Spleen (tissue), 11 donors: ENCODE measurements at regions not wholly inside any gene's neighbourhood (a gene's known extent, or its start where the extent isn't known, plus 50 kb on each side); places are given as distances from the start of the nearest gene placed in this dataset.
"Not testable (repeated sequence)": the region's sequence is repeated elsewhere in the genome, so short reads cannot be mapped to it uniquely, and the experiment has no call there.

Experiments used
- DNase-seq: peaks from one replicate; pipeline ENCODE4 v3.0.0-alpha.2; 2020
- H3K27ac ChIP-seq, 8 donors: fragments of 200-600 bp; sonication (generic) in 7 of 8; 1 replicate in 4 of 8; 2 replicates in 4 of 8; pipeline versions ENCODE4 v1.5.0 to v1.8.0; 2016 to 2021; ENCODE audit warnings: inconsistent platforms in 4 of 8, mild to moderate bottlenecking in 4 of 8, moderate library complexity in 1 of 8
- H3K27me3 ChIP-seq, 7 donors: fragments of 200-600 bp; sonication (generic) in 6 of 7; replicated peaks in 1 of 7; 1 replicate in 4 of 7; 2 replicates in 3 of 7; pipeline versions ENCODE4 v1.5.0 to v1.8.0; 2016 to 2021; ENCODE audit warnings: inconsistent platforms in 3 of 7, mild to moderate bottlenecking in 1 of 7
- H3K36me3 ChIP-seq, 6 donors: fragments of 200-600 bp; sonication (generic) in 5 of 6; 1 replicate in 4 of 6; 2 replicates in 2 of 6; pipeline versions ENCODE4 v1.5.0 to v1.8.0; 2016 to 2021; ENCODE audit warnings: inconsistent platforms in 2 of 6
- H3K4me1 ChIP-seq, 6 donors: fragments of 200-600 bp; sonication (generic) in 5 of 6; 1 replicate in 3 of 6; 2 replicates in 3 of 6; pipeline versions ENCODE4 v1.5.0 to v1.8.0; 2016 to 2021; ENCODE audit warnings: inconsistent platforms in 3 of 6
- H3K4me3 ChIP-seq, 8 donors: fragments of 200-600 bp; sonication (generic) in 7 of 8; 1 replicate in 4 of 8; 2 replicates in 4 of 8; pipeline versions ENCODE4 v1.5.0 to v1.8.0; 2016 to 2021; ENCODE audit warnings: inconsistent platforms in 4 of 8, mild to moderate bottlenecking in 4 of 8, moderate library complexity in 2 of 8
- H3K9me3 ChIP-seq, 8 donors: fragments of 200-600 bp; sonication (generic) in 7 of 8; 1 replicate in 4 of 8; 2 replicates in 4 of 8; pipeline versions ENCODE4 v1.5.0 to v1.8.0; 2016 to 2021; ENCODE audit warnings: inconsistent platforms in 4 of 8
- POLR2A ChIP-seq, 3 donors: fragments of 450-650 bp; IDR thresholded peaks; one replicate each; pipeline ENCODE4 v1.5.1; 2017; ENCODE audit warnings: antibody characterized with exemption in 3 of 3, mild to moderate bottlenecking in 1 of 3
- POLR2AphosphoS5 ChIP-seq, 3 donors: sonication (generic); formaldehyde crosslinking; IDR thresholded peaks; one replicate each; pipeline ENCODE4 v1.5.1; 2017; ENCODE audit warnings: antibody characterized with exemption in 3 of 3
- WGBS, 5 donors: extraction: QIAGEN DNeasy Blood & Tissue Kit in 3 of 5; methylation state at CpG; one replicate each; pipeline versions ENCODE4 v1.1.5 to v1.1.7; 2013 to 2018; 5-methylcytosine and 5-hydroxymethylcytosine counted together
- intact Hi-C: fragments of 100-400 bp; cut with DNase I; formaldehyde crosslinking; loops from one replicate; pipeline ENCODE4 v1.15.0; 2023; ENCODE audit warnings: low total_unique reads
- TF ChIP-seq, protein P1 (sequence below), 11 experiments: fragments of 200-600 bp in 7 of 11; fragments of 450-650 bp in 4 of 11; sonication (generic) in 4 of 11; IDR thresholded peaks in 8 of 11; conservative IDR thresholded peaks in 3 of 11; 1 replicate in 7 of 11; 2 replicates in 4 of 11; pipeline versions ENCODE4 v1.4.0 to v1.8.0; 2016 to 2021; ENCODE audit warnings: antibody characterized with exemption in 11 of 11, inconsistent platforms in 4 of 11, mild to moderate bottlenecking in 1 of 11
- donor health status: healthy with polysubstance abuse.
- donor health status: DM: no; HTN: no; CAD: no; lungs with moderate emphysema.
- donor health status: DM: no; HTN: no; CAD: no.
- donor health status: Bipolar disorder and iron deficiency.
- donor health status: healthy.
- donor health status: DM: no; HTN: no; CAD: no.
- donor health status: DM: yes; HTN: yes; CAD: no.

DNA sequence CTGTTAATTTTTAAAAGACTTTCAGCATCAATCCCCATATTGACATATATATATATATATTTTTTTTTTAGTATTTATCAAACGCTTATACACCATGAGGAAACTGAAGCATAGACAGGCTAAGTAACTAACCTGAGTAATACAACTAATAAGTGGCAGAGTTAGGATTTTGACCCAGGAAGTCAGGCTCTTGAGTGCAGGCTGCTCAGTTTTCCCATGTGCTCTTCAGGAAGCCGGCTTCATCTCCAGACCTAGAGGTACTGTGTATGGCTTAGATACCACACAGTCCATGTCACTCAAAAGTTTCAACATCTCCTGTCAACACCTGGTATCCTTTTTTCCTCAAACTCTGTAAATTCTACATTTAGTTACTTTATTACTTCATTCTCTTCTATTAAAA lies 841.7 kb upstream of the ACVR2A start:
- Histone ChIP-seq H3K36me3 (no peaks in the 10 kb centered on the region), H3K9me3 (peaks cover 0 to 6% (median 0%) of the 10 kb centered on the region in 8 donors), H3K27me3 (no peaks in the 10 kb centered on the region), H3K4me3 (no peak overlapping the region), H3K27ac (no peak overlapping the region), H3K4me1 (no peaks in the 10 kb centered on the region)
- intact Hi-C loops, result no loop called here
- TF ChIP-seq POLR2AphosphoS5 (IDR thresholded peaks at IDR 0.05) (no peak), POLR2A (IDR thresholded peaks at IDR 0.05) (no peak)
- TF ChIP-seq, protein P1, sequence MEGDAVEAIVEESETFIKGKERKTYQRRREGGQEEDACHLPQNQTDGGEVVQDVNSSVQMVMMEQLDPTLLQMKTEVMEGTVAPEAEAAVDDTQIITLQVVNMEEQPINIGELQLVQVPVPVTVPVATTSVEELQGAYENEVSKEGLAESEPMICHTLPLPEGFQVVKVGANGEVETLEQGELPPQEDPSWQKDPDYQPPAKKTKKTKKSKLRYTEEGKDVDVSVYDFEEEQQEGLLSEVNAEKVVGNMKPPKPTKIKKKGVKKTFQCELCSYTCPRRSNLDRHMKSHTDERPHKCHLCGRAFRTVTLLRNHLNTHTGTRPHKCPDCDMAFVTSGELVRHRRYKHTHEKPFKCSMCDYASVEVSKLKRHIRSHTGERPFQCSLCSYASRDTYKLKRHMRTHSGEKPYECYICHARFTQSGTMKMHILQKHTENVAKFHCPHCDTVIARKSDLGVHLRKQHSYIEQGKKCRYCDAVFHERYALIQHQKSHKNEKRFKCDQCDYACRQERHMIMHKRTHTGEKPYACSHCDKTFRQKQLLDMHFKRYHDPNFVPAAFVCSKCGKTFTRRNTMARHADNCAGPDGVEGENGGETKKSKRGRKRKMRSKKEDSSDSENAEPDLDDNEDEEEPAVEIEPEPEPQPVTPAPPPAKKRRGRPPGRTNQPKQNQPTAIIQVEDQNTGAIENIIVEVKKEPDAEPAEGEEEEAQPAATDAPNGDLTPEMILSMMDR (IDR thresholded peaks at IDR 0.05 in 8 of 11, conservative IDR thresholded peaks at IDR 0.05 in 3 of 11), result no peak
- 82 to 89% (median 89%) methylated on average over 2 of the region's 2 CpGs for WGBS, 5 donors
- DNase-seq, result no peak

GRCh38 chr2:147002256-147002655 lies 842.6 kb upstream of the ACVR2A start:
- H3K4me3 ChIP-seq, result no peak overlapping the region
- no peaks in the 10 kb centered on the region for H3K27me3 ChIP-seq
- H3K4me1 ChIP-seq, result no peaks in the 10 kb centered on the region
- intact Hi-C loops, result no loop called here
- WGBS, 5 donors, result 46 to 70% (median 60%) methylated on average over 1 of the region's 1 CpG
- H3K9me3 ChIP-seq, result peaks cover 0 to 6% (median 0%) of the 10 kb centered on the region in 8 donors
- TF ChIP-seq POLR2AphosphoS5 (IDR thresholded peaks at IDR 0.05) (no peak), POLR2A (IDR thresholded peaks at IDR 0.05) (no peak)
- no peak for DNase-seq
- no peaks in the 10 kb centered on the region for H3K36me3 ChIP-seq
- H3K27ac ChIP-seq, result no peak overlapping the region

DNA sequence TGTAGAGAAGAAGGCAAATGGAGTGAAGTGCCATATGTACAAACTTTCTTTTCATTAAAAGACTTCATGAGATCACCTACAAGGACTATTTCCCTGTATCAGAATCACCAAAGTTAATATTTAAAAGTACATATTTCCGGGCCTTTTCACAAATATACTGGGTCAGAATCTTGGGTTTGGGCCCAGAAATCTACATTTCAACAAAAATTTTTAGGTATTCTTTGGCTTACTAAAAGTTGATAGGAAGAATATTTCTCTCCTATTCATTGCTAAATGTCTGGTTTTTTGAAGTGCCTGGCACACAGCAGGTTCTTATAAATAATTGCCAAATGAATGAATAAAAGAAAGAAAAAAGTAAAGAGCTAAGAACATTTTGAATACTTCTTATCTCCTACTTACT lies 843.8 kb upstream of the ACVR2A start:
- TF ChIP-seq POLR2A (IDR thresholded peaks at IDR 0.05), result no peak
- no peak for TF ChIP-seq POLR2AphosphoS5 (IDR thresholded peaks at IDR 0.05)
- TF ChIP-seq, protein P1 (IDR thresholded peaks at IDR 0.05 in 8 of 11, conservative IDR thresholded peaks at IDR 0.05 in 3 of 11), result no peak
- Histone ChIP-seq H3K36me3 (no peaks in the 10 kb centered on the region), H3K9me3 (peaks cover 0 to 6% (median 0%) of the 10 kb centered on the region in 8 donors), H3K4me1 (no peaks in the 10 kb centered on the region), H3K27me3 (no peaks in the 10 kb centered on the region), H3K27ac (no peak overlapping the region), H3K4me3 (no peak overlapping the region)
- DNase-seq, result no peak
- intact Hi-C loops, result no loop called here
- 87 to 98% (median 90%) methylated on average over 1 of the region's 1 CpG for WGBS, 5 donors

GRCh38 chr2:147000151-147000550 lies 844.7 kb upstream of the ACVR2A start:
- H3K36me3 ChIP-seq, DNase-seq, H3K27ac ChIP-seq, intact Hi-C loops, H3K9me3 ChIP-seq, H3K27me3 ChIP-seq, H3K4me3 ChIP-seq, H3K4me1 ChIP-seq: not testable (repeated sequence)
- 45 to 71% (median 66%) methylated on average over 2 of the region's 2 CpGs for WGBS, 5 donors

- Histone ChIP-seq H3K9me3 (peaks cover 0 to 6% (median 0%) of the 10 kb centered on the region in 8 donors), H3K27me3 (no peaks in the 10 kb centered on the region), H3K4me1 (no peaks in the 10 kb centered on the region), H3K4me3 (no peak overlapping the region), H3K27ac (no peak overlapping the region), H3K36me3 (no peaks in the 10 kb centered on the region)
- intact Hi-C loops, result no loop called here
- WGBS, 5 donors, result 63 to 89% (median 68%) methylated on average over 2 of the region's 2 CpGs
- TF ChIP-seq, protein P1 (IDR thresholded peaks at IDR 0.05 in 8 of 11, conservative IDR thresholded peaks at IDR 0.05 in 3 of 11), result no peak
- TF ChIP-seq POLR2AphosphoS5 (IDR thresholded peaks at IDR 0.05) (no peak), POLR2A (IDR thresholded peaks at IDR 0.05) (no peak)
- DNase-seq, result no peak
These were observed 846.9 kb upstream of the ACVR2A start for GRCh38 chr2:146997945-146998344.
